HAP-1 (cell line): ENCODE measurements at regions not wholly inside any gene's neighbourhood (a gene's known extent, or its start where the extent isn't known, plus 50 kb on each side); places are given as distances from the start of the nearest gene placed in this dataset.

Experiments used
- DNase-seq, 2 experiments: peaks; one replicate each; pipeline ENCODE4 v3.0.0-alpha.2; 2016 to 2020; ENCODE audit warnings: low spot score in 2 of 2
- H3K27me3 ChIP-seq: fragments of 250-450 bp; sonication (Bioruptor Pico); 2 replicates; pipeline ENCODE4 v1.5.1; 2020; ENCODE audit warnings: low read depth, mild to moderate bottlenecking, moderate library complexity
- H3K36me3 ChIP-seq: fragments of 250-450 bp; sonication (Bioruptor Pico); replicated peaks from 2 replicates; pipeline ENCODE4 v1.5.1; 2020; ENCODE audit warnings: mild to moderate bottlenecking
- H3K4me1 ChIP-seq: fragments of 250-450 bp; sonication (Bioruptor Pico); 2 replicates; pipeline ENCODE4 v1.5.1; 2020; ENCODE audit warnings: mild to moderate bottlenecking
- H3K4me3 ChIP-seq: fragments of 250-450 bp; sonication (Bioruptor Pico); 2 replicates; pipeline ENCODE4 v1.5.1; 2020; ENCODE audit warnings: mild to moderate bottlenecking, moderate library complexity
- H3K9me3 ChIP-seq: fragments of 250-450 bp; sonication (Bioruptor Pico); 2 replicates; pipeline ENCODE4 v1.5.1; 2020; ENCODE audit warnings: mild to moderate bottlenecking, moderate library complexity
- in situ Hi-C: fragments of 300-500 bp; cut with MboI; formaldehyde crosslinking; loops from 3 replicates; pipeline ENCODE4 v1.14.3; 2020; ENCODE audit warnings: low sequenced_read_pairs, inconsistent platforms, mixed read lengths

DNA sequence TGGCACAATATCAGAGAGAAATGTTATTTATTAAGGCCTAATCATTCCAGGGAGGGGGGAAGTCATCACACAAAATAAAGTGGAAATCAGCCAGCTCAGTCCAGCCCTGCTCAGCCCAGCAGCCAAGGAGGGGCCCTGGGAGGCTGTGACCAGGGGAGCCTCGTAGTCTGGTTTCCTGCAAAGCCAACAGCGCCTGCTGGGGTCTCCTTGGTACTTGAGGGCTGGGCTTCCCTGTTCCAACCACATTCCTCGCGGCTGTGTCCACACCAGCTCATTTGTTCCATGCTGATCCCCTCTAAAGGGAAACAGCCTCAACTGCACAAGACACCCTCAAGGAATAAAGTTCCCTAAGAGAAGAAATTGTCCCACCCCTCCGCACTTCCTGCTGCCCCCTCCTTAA, 154.0 kb downstream of the TMEM132E start:
- in situ Hi-C loops, result no loop called here
- Histone ChIP-seq H3K36me3 (no peaks in the 10 kb centered on the region), H3K27me3 (no peaks in the 10 kb centered on the region), H3K4me1 (no peaks in the 10 kb centered on the region), H3K9me3 (no peaks in the 10 kb centered on the region), H3K4me3 (no peak overlapping the region)
- DNase-seq, result no peak

DNA sequence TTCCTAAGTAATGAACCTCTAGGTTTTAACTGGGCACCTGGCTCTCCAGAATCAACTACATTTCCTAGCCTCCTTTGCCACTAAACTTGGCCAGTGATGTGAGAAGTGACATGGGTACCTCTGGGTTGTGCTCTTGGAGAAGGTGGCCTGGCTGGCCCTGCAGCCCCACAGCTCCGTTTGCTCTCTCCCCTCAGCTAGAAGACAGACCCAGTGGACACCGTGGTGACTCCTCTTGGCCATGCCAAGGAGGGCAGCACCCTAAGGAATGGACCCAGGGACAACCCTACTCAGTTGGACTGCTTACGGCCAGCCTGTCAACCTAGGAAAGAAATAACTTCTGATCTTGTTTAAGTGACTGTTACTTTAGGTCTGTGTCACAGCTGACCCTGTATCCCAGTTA, 151.4 kb downstream of the TMEM132E start:
- in situ Hi-C loops, result no loop called here
- H3K27me3 ChIP-seq, result no peaks in the 10 kb centered on the region
- no peaks in the 10 kb centered on the region for H3K36me3 ChIP-seq

DNA sequence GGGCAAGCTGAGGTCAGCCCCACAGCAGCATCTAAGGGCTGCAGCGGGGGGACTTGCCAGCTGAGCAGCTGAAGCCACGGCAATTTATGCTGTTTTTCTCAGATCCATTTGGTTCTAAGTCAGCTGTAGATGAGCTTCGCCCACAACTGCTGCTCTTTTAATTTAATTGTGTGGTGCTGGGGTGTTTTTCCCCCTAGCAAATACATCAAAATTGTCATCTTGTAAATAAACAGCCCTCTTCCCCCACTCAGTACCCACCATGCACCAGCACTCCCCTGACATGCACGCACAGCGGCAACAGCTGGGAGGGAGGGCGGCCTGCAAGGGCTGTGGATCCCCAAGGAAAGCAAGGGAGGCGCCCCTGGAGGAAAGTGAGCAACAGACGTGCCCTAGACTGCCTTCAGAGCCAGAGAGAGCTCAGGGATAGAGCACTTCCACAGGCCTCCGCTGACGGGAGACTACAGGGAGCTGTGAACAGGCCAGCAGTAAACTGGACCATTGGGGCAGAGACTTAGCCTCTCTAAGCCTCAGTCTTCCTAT, 149.5 kb downstream of the TMEM132E start:
- no peaks in the 10 kb centered on the region for H3K36me3 ChIP-seq
- H3K9me3 ChIP-seq, result no peaks in the 10 kb centered on the region
- in situ Hi-C loops, result no loop called here
- H3K4me1 ChIP-seq, result no peaks in the 10 kb centered on the region
- DNase-seq, result no peak
- no peak overlapping the region for H3K4me3 ChIP-seq
- H3K27me3 ChIP-seq, result no peaks in the 10 kb centered on the region

More for the DNA sequence above, 151.4 kb downstream of the TMEM132E start:
- Histone ChIP-seq H3K4me3 (no peak overlapping the region), H3K9me3 (no peaks in the 10 kb centered on the region), H3K4me1 (no peaks in the 10 kb centered on the region)
- DNase-seq, result no peak

DNA sequence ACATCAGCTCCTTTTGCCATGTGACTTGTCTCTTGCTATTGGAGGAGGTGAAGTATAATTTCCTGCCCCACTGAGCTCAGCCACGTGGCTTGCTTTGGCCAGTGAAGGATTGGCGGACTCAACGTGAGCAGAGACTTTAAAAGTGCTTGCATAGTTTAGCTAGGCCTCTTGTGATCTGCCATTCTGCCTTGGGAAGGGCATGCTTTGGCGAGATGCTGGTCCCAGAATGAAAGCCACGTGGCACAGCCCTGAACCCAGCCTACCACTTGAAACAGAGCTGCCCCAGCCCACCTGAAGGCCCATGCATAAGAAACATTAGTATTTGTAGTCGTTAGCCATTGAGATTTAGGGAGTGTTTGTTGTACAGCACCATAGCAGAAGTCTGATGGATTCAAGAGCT, 148.2 kb downstream of the TMEM132E start:
- DNase-seq, result no peak
- Histone ChIP-seq H3K4me1 (no peaks in the 10 kb centered on the region), H3K27me3 (no peaks in the 10 kb centered on the region), H3K9me3 (no peaks in the 10 kb centered on the region), H3K4me3 (no peak overlapping the region), H3K36me3 (no peaks in the 10 kb centered on the region)
- in situ Hi-C loops, result no loop called here

DNA sequence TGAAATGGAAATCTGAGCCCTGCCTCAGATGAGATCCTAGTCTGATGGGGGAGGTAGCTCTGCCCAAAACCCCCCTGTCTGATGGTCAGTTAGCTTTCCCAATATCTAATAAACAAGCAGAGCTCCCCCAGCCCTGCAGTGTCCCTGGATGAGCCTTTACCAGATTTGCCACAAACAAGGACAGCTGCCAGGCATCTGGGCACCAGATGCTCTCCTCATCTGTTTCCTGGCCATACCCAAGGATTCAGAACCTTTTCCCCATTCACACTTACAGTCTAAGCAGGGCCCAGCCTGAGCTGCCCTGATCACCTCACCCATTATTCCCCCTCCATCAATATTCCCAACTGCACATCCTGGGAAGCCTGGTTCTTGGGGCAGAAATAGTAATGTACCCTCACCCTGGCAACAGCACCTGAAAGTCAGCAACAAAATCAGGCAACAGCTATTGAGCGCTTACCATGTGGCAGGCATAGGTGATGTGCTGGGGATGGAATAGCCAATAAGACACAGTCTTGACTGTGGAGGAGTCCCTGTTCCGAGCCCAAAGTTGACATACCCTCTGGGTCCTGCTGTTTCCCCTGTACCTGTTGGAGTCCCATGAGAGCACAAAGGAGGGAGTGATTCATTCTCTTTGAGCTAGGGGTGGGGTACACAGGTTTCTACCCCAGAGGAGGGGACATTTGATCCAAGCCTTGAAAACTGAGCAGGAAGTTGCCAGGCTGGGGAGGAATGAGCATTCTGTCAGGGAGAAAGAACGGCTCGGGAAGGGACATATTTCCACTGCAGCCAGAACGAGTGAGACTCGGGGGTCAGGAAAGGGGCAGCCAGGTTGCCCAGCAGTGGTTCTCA, 147.4 kb downstream of the TMEM132E start:
- no peak for DNase-seq
- no peaks in the 10 kb centered on the region for H3K9me3 ChIP-seq
- in situ Hi-C loops, result no loop called here
- H3K36me3 ChIP-seq, result no peaks in the 10 kb centered on the region
- no peaks in the 10 kb centered on the region for H3K27me3 ChIP-seq
- no peak overlapping the region for H3K4me3 ChIP-seq
- no peaks in the 10 kb centered on the region for H3K4me1 ChIP-seq

DNA sequence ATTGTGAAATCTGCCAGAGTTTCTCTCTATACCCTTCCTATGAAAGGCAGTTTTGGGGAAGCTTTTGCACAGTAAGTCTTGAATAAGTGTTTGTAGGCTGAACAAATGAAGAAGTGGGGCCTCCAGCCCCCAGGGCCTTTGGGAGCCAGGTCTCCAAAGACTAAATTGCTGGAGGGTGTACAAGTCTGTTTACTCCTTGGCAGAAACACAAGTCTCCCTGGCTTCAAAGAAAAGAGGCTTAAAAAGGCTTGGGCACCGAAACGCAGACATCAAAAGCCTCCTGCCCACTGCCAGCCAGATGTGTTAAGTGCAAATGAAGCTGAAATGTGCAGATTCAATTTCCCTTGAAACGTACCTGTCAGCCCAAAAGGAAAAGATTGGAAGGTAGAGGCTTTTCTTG, 146.3 kb downstream of the TMEM132E start:
- H3K9me3 ChIP-seq, result no peaks in the 10 kb centered on the region
- in situ Hi-C loops, result no loop called here
- H3K27me3 ChIP-seq, result no peaks in the 10 kb centered on the region
- no peak overlapping the region for H3K4me3 ChIP-seq
- H3K4me1 ChIP-seq, result no peaks in the 10 kb centered on the region
- no peak for DNase-seq
- H3K36me3 ChIP-seq, result no peaks in the 10 kb centered on the region

DNA sequence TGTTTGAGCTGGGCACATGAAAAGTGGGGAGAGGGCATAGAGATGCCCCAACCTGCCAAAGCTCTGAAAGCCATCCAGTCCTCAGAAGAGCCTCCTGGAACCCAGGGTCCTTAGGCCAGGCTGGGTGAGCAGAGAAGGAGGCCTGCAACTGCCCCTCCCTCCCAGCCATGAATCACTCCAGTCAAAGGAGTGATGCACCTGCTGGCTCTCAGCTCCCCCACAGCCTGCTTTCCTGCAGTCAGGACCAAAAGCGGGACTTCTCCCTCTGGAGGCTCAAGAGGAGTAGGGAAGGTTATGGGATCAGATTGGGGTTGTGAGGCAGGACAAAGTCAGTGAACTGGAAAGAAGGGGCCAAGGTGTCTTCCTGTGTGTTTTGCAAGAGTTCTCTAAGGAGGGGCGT, 145.6 kb downstream of the TMEM132E start:
- no peak for DNase-seq
- H3K36me3 ChIP-seq, result no peaks in the 10 kb centered on the region
- H3K27me3 ChIP-seq, result no peaks in the 10 kb centered on the region
- H3K9me3 ChIP-seq, result no peaks in the 10 kb centered on the region
- no peaks in the 10 kb centered on the region for H3K4me1 ChIP-seq
- H3K4me3 ChIP-seq, result no peak overlapping the region
- in situ Hi-C loops, result no loop called here

DNA sequence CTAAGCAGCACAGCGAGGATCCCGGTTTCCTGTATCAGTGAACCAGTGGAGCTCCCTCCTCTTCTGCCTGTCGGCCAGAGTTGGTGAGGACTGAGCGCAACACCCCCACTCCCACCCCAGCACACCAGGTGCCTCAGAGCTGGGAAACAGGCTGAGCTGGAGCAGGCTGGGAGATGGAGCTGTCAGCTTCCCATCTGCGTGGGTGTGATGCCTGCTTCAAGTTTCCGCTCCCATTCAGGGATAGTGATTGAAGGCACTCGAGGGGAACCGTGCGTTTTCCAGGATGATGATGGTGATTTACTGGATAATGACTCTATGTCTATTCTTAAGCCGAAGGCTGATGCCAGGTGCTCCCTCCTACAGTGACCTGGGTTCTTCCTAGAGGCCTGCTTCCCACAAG, 144.5 kb downstream of the TMEM132E start:
- in situ Hi-C loops, result no loop called here
- peaks cover 2% of the 10 kb centered on the region; the same call in 1 of the 2 replicates for H3K27me3 ChIP-seq
- no peaks in the 10 kb centered on the region for H3K9me3 ChIP-seq
- no peak overlapping the region for H3K4me3 ChIP-seq
- no peaks in the 10 kb centered on the region for H3K4me1 ChIP-seq
- no peaks in the 10 kb centered on the region for H3K36me3 ChIP-seq
- no peak for DNase-seq

DNA sequence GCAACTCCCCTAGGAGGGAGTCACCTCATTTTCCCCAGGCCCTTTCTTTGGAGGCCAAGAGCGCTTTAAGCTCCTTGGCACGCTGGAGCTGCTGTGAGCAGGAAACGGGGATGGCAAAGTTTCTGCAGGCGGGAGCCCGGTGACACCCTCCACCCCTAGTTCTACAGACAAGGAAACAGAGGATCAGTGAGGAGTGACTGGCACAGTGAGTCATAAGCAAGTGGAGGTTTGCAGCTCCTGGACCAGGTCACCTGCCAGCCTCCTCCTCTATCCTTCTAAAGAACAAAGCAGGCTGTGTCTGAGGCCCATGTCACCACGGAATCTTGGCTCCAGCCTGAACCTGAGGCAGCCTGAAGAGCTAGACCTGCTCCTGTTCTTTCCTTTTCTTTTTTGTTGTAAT, 141.9 kb downstream of the TMEM132E start:
- no peaks in the 10 kb centered on the region for H3K36me3 ChIP-seq
- H3K4me3 ChIP-seq, result no peak overlapping the region
- H3K27me3 ChIP-seq, result peaks cover 9% of the 10 kb centered on the region; the same call in 1 of the 2 replicates
- H3K9me3 ChIP-seq, result no peaks in the 10 kb centered on the region
- no peak for DNase-seq
- in situ Hi-C loops, result no loop called here
- H3K4me1 ChIP-seq, result no peaks in the 10 kb centered on the region

DNA sequence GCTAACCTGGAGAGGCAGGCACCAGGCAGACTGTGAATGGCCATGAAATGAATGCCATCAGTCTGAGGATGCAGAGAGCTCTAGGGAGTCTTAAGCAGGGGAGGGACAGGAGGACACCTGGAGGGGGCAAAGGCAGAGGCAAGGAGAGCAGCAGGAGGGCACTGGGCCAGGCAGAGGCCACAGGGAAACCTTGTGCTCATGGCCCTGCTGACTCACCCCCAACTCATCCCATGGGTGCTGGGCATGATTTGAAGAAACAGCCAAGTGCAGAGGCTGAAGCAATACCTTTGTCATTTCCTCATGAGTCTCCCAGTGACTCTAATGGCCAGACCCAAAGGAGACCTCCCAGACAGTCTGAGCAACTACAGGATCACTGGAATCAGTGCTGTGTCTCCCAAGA, 141.4 kb downstream of the TMEM132E start:
- Histone ChIP-seq H3K9me3 (no peaks in the 10 kb centered on the region), H3K4me1 (no peaks in the 10 kb centered on the region), H3K4me3 (no peak overlapping the region), H3K36me3 (no peaks in the 10 kb centered on the region), H3K27me3 (peaks cover 9% of the 10 kb centered on the region; the same call in 1 of the 2 replicates)
- DNase-seq, result no peak
- in situ Hi-C loops, result no loop called here

DNA sequence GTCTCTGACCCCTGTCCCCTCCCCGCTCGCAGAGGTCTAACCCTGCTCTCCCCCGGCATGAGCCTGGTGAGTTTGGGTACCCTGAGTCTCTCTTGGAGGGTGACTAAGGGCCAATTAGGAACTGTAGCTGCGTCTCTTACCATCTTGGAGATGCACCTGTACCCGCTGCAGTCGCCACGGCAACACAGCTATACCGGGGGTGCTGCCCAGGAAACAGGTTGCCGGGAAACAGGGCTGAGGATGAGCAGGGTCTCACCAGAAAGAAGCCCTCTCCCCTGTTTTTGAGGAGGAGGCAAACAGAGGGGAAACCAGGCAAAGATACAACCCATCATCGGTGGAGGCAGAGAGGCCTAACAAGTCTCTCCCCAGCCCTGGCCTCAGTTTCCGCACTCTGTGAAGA, 140.2 kb downstream of the TMEM132E start:
- in situ Hi-C loops, result no loop called here
- peaks cover 9% of the 10 kb centered on the region; the same call in 1 of the 2 replicates for H3K27me3 ChIP-seq
- H3K4me1 ChIP-seq, result no peaks in the 10 kb centered on the region
- no peaks in the 10 kb centered on the region for H3K36me3 ChIP-seq
- no peaks in the 10 kb centered on the region for H3K9me3 ChIP-seq
- DNase-seq, result no peak
- H3K4me3 ChIP-seq, result no peak overlapping the region

DNA sequence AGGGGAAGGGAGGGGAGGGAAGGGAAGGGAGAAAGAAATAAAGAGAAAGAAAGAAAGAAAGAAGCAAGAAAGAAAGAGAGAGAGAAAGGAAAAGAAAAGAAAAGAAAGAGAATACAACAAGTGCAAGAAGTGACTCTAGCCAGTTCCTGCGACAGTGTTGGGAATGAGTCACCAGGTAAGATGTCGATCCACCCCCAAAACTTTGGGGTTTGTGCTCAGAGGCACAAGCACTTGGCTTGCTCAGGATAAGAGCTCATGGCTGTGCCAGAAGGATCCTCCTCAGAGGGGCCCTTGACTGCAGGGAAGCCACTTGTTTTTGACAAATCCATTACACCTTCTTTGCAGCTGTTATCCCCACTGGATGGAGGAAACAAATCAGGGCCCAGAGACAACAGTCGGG, 137.7 kb downstream of the TMEM132E start:
- in situ Hi-C loops, result no loop called here
- DNase-seq, result no peak
- H3K4me1 ChIP-seq, result no peaks in the 10 kb centered on the region
- peaks cover 9% of the 10 kb centered on the region; the same call in 1 of the 2 replicates for H3K27me3 ChIP-seq
- H3K36me3 ChIP-seq, result no peaks in the 10 kb centered on the region
- H3K4me3 ChIP-seq, result no peak overlapping the region
- H3K9me3 ChIP-seq, result no peaks in the 10 kb centered on the region

DNA sequence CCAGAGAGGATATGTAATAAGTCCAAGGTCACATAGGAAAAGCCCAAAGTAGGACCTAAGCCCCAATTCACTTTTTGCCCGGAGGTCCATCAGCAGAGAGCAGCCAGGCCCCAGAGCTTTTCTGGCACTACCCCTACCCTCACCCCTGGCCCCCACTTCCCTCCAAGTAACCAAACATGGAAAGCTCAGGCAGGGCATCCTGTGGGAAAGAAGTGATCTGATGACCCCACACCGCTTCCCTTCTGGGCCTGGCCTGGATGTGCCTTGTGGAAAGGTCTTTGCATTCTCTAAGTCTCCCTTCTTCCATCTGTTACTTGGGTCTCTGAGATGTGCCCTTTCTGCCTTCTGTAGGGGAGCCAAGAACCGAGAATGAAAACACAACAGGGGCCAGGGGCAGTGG, 136.9 kb downstream of the TMEM132E start:
- H3K27me3 ChIP-seq, result peaks cover 9% of the 10 kb centered on the region; the same call in 1 of the 2 replicates
- H3K9me3 ChIP-seq, result no peaks in the 10 kb centered on the region
- H3K36me3 ChIP-seq, result no peaks in the 10 kb centered on the region
- in situ Hi-C loops, result no loop called here
- no peak for DNase-seq
- no peaks in the 10 kb centered on the region for H3K4me1 ChIP-seq
- no peak overlapping the region for H3K4me3 ChIP-seq

DNA sequence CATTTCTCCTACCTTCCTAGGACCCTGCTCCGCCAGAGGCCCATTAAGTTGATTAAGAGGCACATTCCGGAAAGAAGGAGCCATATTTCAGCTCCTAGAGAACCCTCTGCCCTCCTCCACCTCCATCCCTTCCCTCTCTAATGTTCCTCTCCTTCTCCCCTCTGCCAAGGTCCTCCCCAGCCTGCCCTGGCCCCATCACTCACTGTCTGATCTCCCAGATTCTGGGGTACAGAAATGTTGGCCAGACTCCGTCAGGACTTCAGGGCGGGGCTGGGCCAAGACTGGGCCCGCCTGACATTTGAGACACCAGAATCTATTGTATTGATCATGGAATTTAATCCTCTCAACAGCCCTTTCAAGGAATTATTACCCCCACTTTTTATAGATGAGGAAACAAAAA, 136.1 kb downstream of the TMEM132E start:
- H3K4me1 ChIP-seq, result no peaks in the 10 kb centered on the region
- in situ Hi-C loops, result no loop called here
- H3K36me3 ChIP-seq, result no peaks in the 10 kb centered on the region
- DNase-seq, result no peak
- H3K9me3 ChIP-seq, result no peaks in the 10 kb centered on the region
- H3K4me3 ChIP-seq, result no peak overlapping the region
- H3K27me3 ChIP-seq, result peaks cover 9% of the 10 kb centered on the region; the same call in 1 of the 2 replicates
